Ishikawa (cell line): ENCODE measurements at regions not wholly inside any gene's neighbourhood (a gene's known extent, or its start where the extent isn't known, plus 50 kb on each side); places are given as distances from the start of the nearest gene placed in this dataset.

ENCODE experiments used
- CEBPB ChIP-seq: IDR thresholded peaks from 2 replicates; pipeline ENCODE4 v1.6.1; 2012
- CREB1 ChIP-seq: IDR thresholded peaks from 2 replicates; pipeline ENCODE4 v1.6.1; 2012; ENCODE audit warnings: low read depth
- EGR1 ChIP-seq: IDR thresholded peaks from 2 replicates; pipeline ENCODE4 v1.6.1; 2012
- EP300 ChIP-seq: IDR thresholded peaks from 2 replicates; pipeline ENCODE4 v1.6.1; 2012; ENCODE audit warnings: borderline replicate concordance
- FOXM1 ChIP-seq: IDR thresholded peaks from 2 replicates; pipeline ENCODE4 v1.6.1; 2012; ENCODE audit warnings: low read depth, borderline replicate concordance
- NFIC ChIP-seq: IDR thresholded peaks from 2 replicates; pipeline ENCODE4 v1.6.1; 2012
- RAD21 ChIP-seq: IDR thresholded peaks from 2 replicates; pipeline ENCODE4 v1.6.1; 2012; ENCODE audit warnings: low read depth
- REST ChIP-seq: IDR thresholded peaks from 2 replicates; pipeline ENCODE4 v1.6.1; 2012; ENCODE audit warnings: low read depth, mild to moderate bottlenecking
- TAF1 ChIP-seq: IDR thresholded peaks from 2 replicates; pipeline ENCODE4 v1.6.1; 2012; ENCODE audit warnings: low read depth, mild to moderate bottlenecking
- TCF12 ChIP-seq: IDR thresholded peaks from 2 replicates; pipeline ENCODE4 v1.6.1; 2012; ENCODE audit warnings: low read depth
- TEAD4 ChIP-seq: IDR thresholded peaks from 2 replicates; pipeline ENCODE4 v1.6.1; 2012
- USF1 ChIP-seq: IDR thresholded peaks from 2 replicates; pipeline ENCODE4 v1.6.1; 2012
- YY1 ChIP-seq: IDR thresholded peaks from 2 replicates; pipeline ENCODE4 v1.6.1; 2012; ENCODE audit warnings: low read depth
- ZBTB7A ChIP-seq: IDR thresholded peaks from 2 replicates; pipeline ENCODE4 v1.6.1; 2012; ENCODE audit warnings: low read depth
- TF ChIP-seq, protein P1 (sequence below): IDR thresholded peaks from 2 replicates; pipeline ENCODE4 v1.6.1; 2012

DNA sequence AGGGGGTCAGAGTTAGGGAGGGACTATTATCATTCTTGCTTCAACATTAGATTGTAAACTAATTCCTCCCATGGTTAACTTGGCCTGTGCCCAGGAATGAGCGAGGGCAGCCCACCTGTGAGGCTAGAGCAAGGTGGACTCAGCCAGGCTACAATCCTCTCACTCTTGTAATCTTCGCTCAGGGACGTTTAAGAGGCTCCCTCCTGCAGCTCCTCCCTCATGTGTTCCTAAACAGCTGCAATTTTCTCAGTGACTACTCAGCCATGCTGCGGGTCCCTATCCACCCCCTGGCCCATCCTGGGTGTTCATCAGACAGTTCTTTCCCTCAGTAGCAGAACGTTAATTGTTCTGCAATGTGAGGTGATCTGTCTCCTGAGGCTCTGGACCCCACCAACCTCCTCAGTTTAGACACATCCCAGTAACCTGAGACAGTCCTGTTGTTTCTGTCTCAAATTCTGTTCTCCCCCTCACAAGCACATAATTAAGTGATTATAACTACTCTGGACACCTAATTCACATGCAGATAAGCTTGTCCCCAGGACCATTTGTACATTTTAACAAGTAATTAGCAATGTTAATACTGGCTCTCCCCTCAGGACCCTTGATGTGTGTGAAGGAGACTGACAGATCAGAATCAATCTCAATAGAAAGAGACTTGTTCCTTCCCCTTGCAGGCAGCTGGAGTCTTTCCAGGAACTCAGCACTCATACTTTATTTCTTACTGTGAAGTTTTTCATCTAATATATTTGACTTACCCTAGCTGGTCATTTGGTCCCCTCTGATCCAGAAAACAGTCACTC is 337.2 kb upstream of the B3GAT1 start:
- TF ChIP-seq TCF12 (no peak), EGR1 (no peak), YY1 (no peak)

- TF ChIP-seq EP300 = no peak
- TF ChIP-seq TEAD4 = no peak
- no peak for TF ChIP-seq TAF1
- TF ChIP-seq YY1 = no peak
- no peak for TF ChIP-seq USF1
- no peak for TF ChIP-seq NFIC
- TF ChIP-seq, protein P1, sequence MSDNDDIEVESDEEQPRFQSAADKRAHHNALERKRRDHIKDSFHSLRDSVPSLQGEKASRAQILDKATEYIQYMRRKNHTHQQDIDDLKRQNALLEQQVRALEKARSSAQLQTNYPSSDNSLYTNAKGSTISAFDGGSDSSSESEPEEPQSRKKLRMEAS = no peak
- no peak for TF ChIP-seq TCF12
- TF ChIP-seq FOXM1 = no peak
- TF ChIP-seq ZBTB7A = no peak
- TF ChIP-seq REST = no peak
- TF ChIP-seq EGR1 = no peak
These were observed 334.6 kb upstream of the B3GAT1 start for GRCh38 chr11:134746609-134747008.

DNA sequence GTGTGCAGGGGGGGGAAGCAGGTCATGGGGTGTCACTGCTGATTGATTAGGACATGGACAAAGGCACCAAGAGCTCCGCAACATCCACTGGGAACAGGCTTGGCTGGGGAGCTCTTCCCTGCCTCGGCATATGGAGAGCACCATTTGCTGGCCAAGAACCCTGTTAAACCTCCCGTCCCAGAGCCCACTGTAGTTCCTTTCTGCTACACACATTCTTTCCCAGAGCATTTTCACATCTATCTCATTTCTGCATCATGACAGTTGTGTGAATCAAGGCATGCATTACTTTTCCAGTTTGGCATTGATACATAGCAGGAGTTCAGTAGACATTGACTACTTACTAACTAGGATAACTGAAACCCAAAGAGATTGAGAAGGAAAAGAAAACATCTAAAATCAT is 333.4 kb upstream of the B3GAT1 start:
- TF ChIP-seq TCF12 = no peak
- TF ChIP-seq, protein P1 = no peak
- TF ChIP-seq YY1 = no peak
- TF ChIP-seq USF1 = no peak
- no peak for TF ChIP-seq TEAD4

DNA sequence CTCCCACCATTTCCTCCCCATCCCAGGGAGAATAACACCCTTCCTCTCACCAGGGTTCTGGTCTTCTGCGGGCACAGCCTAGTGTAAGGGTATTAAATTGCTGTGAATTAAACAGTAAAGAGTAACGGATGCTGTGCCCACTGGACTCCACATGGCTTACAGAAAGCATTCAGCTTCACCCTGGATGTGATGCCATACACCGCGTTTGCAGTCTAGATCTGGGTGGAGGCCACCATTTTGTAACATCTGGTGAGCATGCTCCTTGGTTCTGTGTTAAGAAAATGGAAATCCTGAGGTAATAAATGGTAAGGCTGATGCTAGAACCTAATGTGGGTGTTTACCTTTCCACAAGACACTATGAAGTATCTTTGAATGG is 331.8 kb upstream of the B3GAT1 start:
- no peak for TF ChIP-seq YY1
- TF ChIP-seq EP300 = no peak
- TF ChIP-seq ZBTB7A = no peak
- no peak for TF ChIP-seq USF1
- TF ChIP-seq TCF12 = no peak
- TF ChIP-seq, protein P1 = no peak
- TF ChIP-seq FOXM1 = no peak
- no peak for TF ChIP-seq TAF1
- no peak for TF ChIP-seq CEBPB
- TF ChIP-seq EGR1 = no peak
- TF ChIP-seq RAD21 = no peak
- no peak for TF ChIP-seq REST
- no peak for TF ChIP-seq TEAD4

DNA sequence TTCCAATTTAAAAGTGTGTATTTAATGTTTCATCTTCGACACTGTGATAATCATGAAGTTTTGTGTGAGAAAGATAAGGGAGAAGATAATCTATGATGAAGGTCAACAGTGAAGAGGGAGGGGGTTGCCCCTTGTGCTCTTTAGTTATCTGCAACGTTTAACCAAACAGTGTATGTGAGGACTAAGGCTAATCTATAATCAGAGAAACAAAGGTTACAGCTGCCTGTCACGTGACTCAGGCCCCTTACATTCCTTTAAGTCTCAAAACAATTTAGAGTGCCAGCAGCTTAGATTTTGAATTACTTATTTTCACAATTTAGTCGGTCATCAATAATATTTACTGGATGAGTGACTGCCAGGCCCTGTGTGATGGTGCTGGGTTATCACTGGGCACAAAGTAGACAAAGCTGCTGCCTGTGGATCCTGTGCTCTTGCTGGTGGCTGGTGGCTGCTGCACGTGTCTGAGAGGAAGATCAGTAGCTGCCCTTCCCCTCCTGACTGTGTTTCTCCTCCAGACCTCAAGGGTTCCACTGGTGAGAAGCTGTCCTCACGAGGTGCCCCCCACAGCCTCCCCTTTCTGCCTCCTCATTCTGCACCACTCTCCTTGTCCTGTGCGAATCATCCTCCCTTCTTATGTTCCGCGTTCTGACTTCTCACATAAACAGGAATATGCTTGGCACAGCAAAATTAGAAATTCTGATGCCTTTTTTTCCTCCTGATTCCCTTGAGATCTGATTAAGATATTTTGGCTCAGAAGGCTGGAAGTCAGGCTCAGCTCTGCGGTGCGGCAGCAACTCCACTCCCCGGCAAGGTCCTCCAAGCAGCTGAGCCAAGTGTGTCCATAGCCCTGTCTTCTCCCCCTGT is 331.1 kb upstream of the B3GAT1 start:
- no peak for TF ChIP-seq RAD21
- TF ChIP-seq FOXM1 = no peak
- no peak for TF ChIP-seq ZBTB7A
- no peak for TF ChIP-seq REST
- no peak for TF ChIP-seq NFIC
- no peak for TF ChIP-seq CREB1
- no peak for TF ChIP-seq EP300
- no peak for TF ChIP-seq EGR1
- no peak for TF ChIP-seq CEBPB
- TF ChIP-seq TAF1 = no peak
